ENCODE measurements at regions not wholly inside any gene's neighbourhood (a gene's known extent, or its start where the extent isn't known, plus 50 kb on each side); places are given as distances from the start of the nearest gene placed in this dataset.

DNA sequence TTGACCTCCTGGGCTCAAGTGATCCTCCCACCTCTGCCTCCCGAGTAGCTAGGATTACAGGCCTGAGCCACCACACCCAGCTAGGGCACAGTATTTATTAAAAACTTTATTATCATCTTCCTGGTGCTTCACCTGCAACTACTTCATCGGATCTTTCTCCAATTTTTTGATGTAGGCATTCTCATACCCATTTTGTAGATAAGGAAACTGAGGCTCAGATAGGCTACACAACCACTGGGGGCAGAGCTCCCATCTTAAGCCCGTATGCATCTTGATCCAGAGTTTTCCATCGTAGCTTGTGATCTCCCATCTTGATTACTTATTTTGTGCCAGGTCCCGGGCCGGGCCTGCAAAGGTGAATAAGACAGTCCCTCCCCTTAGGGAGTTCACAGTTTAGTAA is 68.1 kb upstream of the BCOR start:
- H3K27me3 Mint-ChIP-seq (ENCODE audit: low read depth), result peaks cover 40% of the 10 kb centered on the region
- DNase-seq (no peak), ATAC-seq (replicated peaks in 1 of 2) (no peak)
- peaks cover 0 to 6% of the 10 kb centered on the region in 2 donors for H3K36me3 Mint-ChIP-seq (ENCODE audit: insufficient read depth in 2 of 2)
- peaks cover 53% of the 10 kb centered on the region for H3K4me1 Mint-ChIP-seq (ENCODE audit: low read depth)
- H3K9me3 Mint-ChIP-seq, result no peaks in the 10 kb centered on the region
- H3K27ac Mint-ChIP-seq, result no peak overlapping the region
- no peak overlapping the region for H3K4me3 Mint-ChIP-seq

DNA sequence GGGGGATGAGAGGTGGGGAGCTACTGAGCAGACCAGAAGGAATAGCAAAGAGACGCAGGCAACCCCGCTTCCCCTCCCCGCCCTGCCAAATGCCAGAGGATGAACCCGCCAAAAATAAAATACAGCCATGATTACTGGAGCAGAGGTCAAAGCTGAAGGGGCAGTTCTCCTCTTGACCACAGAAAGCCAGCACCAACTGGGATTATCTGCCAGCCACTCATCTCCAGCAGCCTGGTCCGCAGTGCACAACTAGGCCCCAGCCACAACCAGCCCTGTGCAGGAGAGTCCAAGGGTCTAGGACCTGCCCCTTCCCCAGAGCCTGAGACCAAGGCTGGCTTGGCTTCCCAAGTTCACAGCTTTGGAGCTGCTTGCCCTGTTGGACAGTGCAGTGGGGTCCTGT is 67.4 kb upstream of the BCOR start:
- Mint-ChIP-seq H3K27me3 (ENCODE audit: low read depth) (peaks cover 40% of the 10 kb centered on the region), H3K4me1 (ENCODE audit: low read depth) (peaks cover 46% of the 10 kb centered on the region), H3K9me3 (no peaks in the 10 kb centered on the region), H3K36me3 (ENCODE audit: insufficient read depth in 2 of 2) (peaks cover 0 to 4% of the 10 kb centered on the region in 2 donors), H3K4me3 (no peak overlapping the region), H3K27ac (no peak overlapping the region)
- no peak for ATAC-seq (replicated peaks in 1 of 2)
- DNase-seq, result no peak

DNA sequence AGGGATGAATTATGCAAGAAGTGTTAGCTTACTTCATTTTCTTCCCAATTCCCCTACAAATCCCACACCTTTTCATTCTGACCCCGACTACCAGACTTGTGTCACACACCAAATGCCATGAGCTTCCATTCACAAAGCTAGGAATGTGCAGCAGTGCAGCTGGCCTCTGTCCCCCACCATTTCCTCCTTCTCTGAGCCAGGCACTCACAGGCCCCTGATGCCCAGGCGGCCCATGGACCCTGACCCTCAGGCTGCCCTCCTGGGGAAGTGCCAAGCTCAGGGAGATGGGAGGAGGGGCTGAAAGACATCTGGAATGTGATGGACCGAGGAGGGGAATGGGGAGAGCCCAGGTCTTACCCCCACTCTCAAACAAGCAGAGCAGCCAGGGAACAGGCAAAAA is 67.0 kb upstream of the BCOR start:
- no peak for ATAC-seq (replicated peaks in 1 of 2)
- DNase-seq, result no peak
- Mint-ChIP-seq H3K36me3 (ENCODE audit: insufficient read depth in 2 of 2) (peaks cover 0 to 4% of the 10 kb centered on the region in 2 donors), H3K4me3 (no peak overlapping the region), H3K27me3 (ENCODE audit: low read depth) (peaks cover 40% of the 10 kb centered on the region), H3K27ac (no peak overlapping the region), H3K9me3 (no peaks in the 10 kb centered on the region), H3K4me1 (ENCODE audit: low read depth) (peaks cover 42% of the 10 kb centered on the region)

DNA sequence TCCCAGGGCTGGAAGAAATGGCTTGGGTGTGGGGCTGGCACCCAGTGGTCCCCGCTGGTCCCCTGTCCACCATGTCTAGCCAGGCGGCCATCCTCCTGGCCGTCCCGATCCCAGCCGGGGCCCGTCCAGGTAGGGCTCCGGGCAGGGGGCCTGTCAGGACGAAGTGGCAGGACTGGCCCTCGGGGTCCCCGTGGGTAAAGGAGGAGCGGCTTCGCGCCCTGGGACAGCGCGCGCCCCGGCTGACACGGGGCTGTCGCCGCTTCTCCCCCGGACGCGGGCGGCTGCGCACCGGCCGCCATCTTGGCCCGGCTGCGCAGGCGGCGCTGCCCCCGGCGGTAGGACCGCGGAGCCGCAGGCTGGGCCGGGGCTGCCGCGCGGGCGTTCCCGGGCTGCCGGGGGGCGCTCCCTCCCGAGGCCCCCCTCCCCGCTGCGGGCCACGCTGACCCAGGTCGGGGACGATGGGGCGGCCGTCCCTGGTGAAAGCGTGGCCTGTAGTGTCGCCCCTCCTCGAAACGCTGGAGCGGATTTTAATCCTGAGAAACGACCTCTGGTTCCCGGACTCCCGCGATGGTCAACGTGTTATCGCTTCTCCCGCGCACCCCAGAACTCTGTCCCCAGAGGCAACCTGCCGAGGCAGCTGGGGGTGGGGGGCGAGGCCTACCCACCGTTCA is 60.4 kb upstream of the BCOR start:
- H3K4me3 Mint-ChIP-seq, result peak overlapping the region; percentile 70 to 77
- ATAC-seq (replicated peaks in 1 of 2) (peak; percentile 65 to 67), DNase-seq (peak in 1 of 2 donors; percentile 49)
- H3K9me3 Mint-ChIP-seq, result no peaks in the 10 kb centered on the region
- peaks cover 10% of the 10 kb centered on the region for H3K4me1 Mint-ChIP-seq (ENCODE audit: low read depth)
- H3K27me3 Mint-ChIP-seq (ENCODE audit: low read depth), result peaks cover 30% of the 10 kb centered on the region
- no peaks in the 10 kb centered on the region for H3K36me3 Mint-ChIP-seq (ENCODE audit: insufficient read depth in 2 of 2)
- no peak overlapping the region for H3K27ac Mint-ChIP-seq

DNA sequence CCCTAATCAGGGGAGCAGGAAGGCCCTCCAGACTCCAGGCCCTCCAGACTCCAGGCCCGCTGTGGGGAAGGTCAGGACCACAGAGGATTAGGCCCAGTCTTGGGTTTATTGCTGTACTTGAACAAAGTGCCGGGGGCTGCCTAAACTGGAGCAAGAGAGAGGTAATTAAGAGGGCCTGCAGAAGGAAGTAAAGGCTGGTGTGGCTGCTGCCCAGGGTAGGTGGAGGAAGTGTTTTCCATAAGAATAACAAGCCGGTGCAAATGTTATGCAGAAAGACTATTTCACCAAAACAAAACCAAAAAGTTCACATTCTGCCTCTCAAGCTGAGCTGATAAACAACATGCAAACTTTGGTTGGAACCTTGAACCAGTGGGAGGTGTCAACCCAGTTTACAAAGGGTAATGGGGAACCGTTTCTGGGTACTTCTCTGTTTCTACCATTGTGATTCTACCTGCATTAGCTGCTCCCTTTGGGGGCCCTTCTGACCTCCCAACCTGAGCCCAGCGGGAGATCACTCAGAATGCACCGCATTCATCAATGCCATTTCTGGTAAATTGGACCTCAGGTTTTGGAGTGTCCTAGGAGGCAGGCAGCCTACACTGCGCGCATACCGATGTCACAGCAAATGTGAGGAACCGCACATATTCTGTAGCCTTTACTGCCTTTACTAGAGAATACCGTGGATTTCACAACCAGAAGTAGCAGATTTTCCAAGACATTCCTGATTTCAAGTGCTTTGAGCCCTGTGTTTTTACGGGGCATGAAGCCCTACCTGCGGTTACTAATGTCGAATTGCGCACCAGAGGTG is 59.7 kb upstream of the BCOR start:
- Mint-ChIP-seq H3K4me3 (peak overlapping the region; percentile 27 to 60), H3K27me3 (ENCODE audit: low read depth) (peaks cover 27% of the 10 kb centered on the region), H3K36me3 (ENCODE audit: insufficient read depth in 2 of 2) (no peaks in the 10 kb centered on the region), H3K4me1 (ENCODE audit: low read depth) (peaks cover 10% of the 10 kb centered on the region), H3K27ac (no peak overlapping the region), H3K9me3 (no peaks in the 10 kb centered on the region)
- ATAC-seq (replicated peaks in 1 of 2) (no peak), DNase-seq (no peak)

- Mint-ChIP-seq H3K4me3 (peak overlapping the region in 1 of 2 donors; percentile 25), H3K27ac (no peak overlapping the region), H3K27me3 (ENCODE audit: low read depth) (peaks cover 19% of the 10 kb centered on the region), H3K9me3 (no peaks in the 10 kb centered on the region), H3K4me1 (ENCODE audit: low read depth) (peaks cover 10% of the 10 kb centered on the region), H3K36me3 (ENCODE audit: insufficient read depth in 2 of 2) (no peaks in the 10 kb centered on the region)
- ATAC-seq (replicated peaks in 1 of 2), result no peak
- DNase-seq, result no peak
Observed at GRCh38 chrX:40156470-40157227, 58.9 kb upstream of the BCOR start.

GRCh38 chrX:40155589-40156469 is 58.1 kb upstream of the BCOR start:
- Mint-ChIP-seq H3K4me1 (ENCODE audit: low read depth) (peaks cover 13% of the 10 kb centered on the region), H3K9me3 (no peaks in the 10 kb centered on the region), H3K36me3 (ENCODE audit: insufficient read depth in 2 of 2) (no peaks in the 10 kb centered on the region), H3K27me3 (ENCODE audit: low read depth) (peaks cover 17% of the 10 kb centered on the region), H3K27ac (no peak overlapping the region), H3K4me3 (peak overlapping the region in 1 of 2 donors; percentile 84)
- DNase-seq, result no peak
- ATAC-seq (replicated peaks in 1 of 2), result no peak

DNA sequence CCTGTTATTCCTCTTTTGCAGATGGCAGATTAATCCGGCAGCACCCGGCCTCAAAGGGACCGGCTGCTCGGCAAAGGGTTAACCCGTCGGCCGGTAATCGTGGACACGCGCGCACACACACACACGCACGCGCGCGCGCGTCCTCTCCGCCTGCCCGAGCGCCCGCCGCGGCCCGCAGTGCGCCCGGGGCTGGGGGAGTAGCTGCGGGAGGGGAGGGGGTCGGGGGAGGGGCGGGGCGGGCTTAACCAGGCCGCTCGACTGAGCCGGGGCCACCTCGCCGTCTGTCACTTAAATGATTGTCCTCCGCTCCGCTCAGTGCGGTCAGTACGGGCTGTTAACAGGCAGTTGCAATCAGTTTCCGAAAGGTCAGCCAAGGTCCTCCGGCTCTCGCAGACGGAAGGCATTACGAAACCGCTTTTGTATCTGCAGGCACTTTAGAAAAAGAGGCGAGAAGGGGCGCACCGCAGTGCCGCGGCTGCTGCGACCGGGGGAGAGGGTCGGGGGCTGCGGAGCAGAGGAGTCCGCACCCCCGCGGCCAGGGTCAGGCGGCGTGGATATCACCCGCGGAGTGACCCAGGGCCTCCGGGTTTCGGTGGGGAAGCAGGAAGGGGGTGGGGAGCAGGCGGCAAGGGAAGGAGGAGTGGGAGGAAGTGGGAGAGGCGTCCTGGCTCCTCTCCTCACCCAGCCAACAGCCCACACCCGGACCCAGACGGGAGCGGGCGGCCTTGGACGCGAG is 57.3 kb upstream of the BCOR start:
- peak in 1 of 2 donors; percentile 6 for ATAC-seq (replicated peaks in 1 of 2)
- Mint-ChIP-seq H3K9me3 (no peaks in the 10 kb centered on the region), H3K4me1 (ENCODE audit: low read depth) (peaks cover 19% of the 10 kb centered on the region), H3K27me3 (ENCODE audit: low read depth) (peaks cover 17% of the 10 kb centered on the region), H3K4me3 (peak overlapping the region; percentile 84 to 85), H3K27ac (no peak overlapping the region), H3K36me3 (ENCODE audit: insufficient read depth in 2 of 2) (no peaks in the 10 kb centered on the region)
- no peak for DNase-seq

GRCh38 chrX:40154250-40154852 is 56.6 kb upstream of the BCOR start:
- H3K4me1 Mint-ChIP-seq (ENCODE audit: low read depth), result peaks cover 23% of the 10 kb centered on the region
- H3K27me3 Mint-ChIP-seq (ENCODE audit: low read depth), result peaks cover 24% of the 10 kb centered on the region
- H3K27ac Mint-ChIP-seq, result no peak overlapping the region
- peak overlapping the region; percentile 84 for H3K4me3 Mint-ChIP-seq
- H3K9me3 Mint-ChIP-seq, result no peaks in the 10 kb centered on the region
- DNase-seq (no peak), ATAC-seq (replicated peaks in 1 of 2) (peak in 1 of 2 donors; percentile 9)
- H3K36me3 Mint-ChIP-seq (ENCODE audit: insufficient read depth in 2 of 2), result no peaks in the 10 kb centered on the region

DNA sequence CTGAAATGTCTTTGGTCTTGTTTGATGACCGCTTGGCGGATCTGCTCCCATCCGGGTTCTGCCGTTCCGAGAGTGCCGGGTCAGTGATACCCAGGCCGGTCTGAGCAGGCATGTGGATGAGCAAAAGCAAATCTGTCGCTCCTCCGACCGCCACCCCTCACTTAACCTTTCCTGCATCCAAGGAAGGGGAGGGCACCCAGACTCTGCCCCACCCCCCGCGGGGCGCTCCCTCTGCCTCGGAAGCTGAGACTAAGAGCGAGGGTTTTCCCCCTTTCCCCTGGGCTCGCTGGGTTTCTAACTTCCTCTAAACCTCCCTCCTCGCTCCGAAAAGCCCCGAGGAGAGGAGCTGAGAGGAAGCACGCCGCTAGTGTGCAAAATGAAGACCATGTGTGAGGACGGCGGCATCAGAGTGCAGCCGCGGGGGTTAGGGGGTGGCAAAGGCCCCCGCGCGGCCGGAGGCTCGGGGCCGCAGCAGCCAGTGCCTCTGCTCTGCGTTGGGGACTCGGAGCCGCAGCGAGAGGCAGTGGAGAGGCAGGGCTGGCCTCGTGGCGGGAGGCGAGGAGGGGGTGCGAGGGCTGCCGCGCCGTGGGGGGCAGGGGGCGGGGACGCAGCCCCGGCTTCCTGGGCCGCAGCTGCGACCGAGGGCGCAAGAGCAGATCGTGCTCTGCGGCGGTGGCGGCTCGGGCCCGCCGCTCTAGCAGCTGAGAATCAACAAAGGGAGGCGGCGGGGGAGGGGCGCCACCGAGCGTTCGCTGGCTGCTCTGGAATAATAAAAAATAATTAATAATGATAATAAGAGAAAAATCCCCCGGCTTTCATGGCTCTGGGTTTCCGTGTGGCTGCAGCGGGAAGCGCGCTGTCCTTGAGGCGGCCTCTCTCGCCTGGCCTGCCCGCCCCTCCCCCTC is 55.8 kb upstream of the BCOR start:
- H3K4me3 Mint-ChIP-seq, result peak overlapping the region; percentile 84 to 88
- no peaks in the 10 kb centered on the region for H3K9me3 Mint-ChIP-seq
- peaks cover 32% of the 10 kb centered on the region for H3K27me3 Mint-ChIP-seq (ENCODE audit: low read depth)
- H3K36me3 Mint-ChIP-seq (ENCODE audit: insufficient read depth in 2 of 2), result no peaks in the 10 kb centered on the region
- ATAC-seq (replicated peaks in 1 of 2) (peak; percentile 54 to 68), DNase-seq (peak; percentile 65 to 68)
- no peak overlapping the region for H3K27ac Mint-ChIP-seq
- peaks cover 30% of the 10 kb centered on the region for H3K4me1 Mint-ChIP-seq (ENCODE audit: low read depth)

DNA sequence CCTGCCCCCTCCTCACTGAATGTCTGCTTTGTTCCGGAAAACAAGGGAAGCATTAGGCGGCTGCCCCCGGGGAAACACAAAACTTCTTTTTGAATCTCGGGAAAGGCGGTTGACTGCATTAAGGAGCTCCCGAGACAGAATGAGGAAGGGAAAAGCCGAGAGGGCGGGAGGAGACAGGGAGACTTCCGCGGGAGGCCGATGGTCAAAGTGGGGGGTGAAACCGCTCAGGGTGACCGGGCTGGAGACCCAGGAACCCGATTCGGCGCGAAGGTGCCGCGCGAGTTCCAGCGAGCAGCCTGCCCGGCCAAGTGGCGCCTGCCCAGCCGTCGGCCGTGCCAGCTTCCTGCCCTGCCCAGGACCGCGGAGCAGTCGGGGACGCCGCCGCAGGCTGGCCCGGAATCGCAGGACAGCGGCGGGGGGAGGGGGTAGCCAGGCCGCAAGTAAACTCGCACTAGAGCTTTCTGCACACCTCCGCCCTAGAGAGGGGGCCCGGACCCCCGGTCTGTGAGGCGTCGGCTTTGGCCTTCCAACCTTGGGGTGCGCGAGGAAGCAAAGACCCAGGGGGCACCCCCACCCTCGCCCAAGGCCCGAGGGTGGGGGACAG is 55.1 kb upstream of the BCOR start:
- ATAC-seq (replicated peaks in 1 of 2) (peak; percentile 33 to 40), DNase-seq (no peak)
- no peaks in the 10 kb centered on the region for H3K9me3 Mint-ChIP-seq
- peaks cover 37% of the 10 kb centered on the region for H3K27me3 Mint-ChIP-seq (ENCODE audit: low read depth)
- no peak overlapping the region for H3K27ac Mint-ChIP-seq
- peak overlapping the region; percentile 78 to 88 for H3K4me3 Mint-ChIP-seq
- H3K4me1 Mint-ChIP-seq (ENCODE audit: low read depth), result peaks cover 35% of the 10 kb centered on the region
- H3K36me3 Mint-ChIP-seq (ENCODE audit: insufficient read depth in 2 of 2), result no peaks in the 10 kb centered on the region
